ENCODE measurements at regions not wholly inside any gene's neighbourhood (a gene's known extent, or its start where the extent isn't known, plus 50 kb on each side); places are given as distances from the start of the nearest gene placed in this dataset.
"Not testable (repeated sequence)": the region's sequence is repeated elsewhere in the genome, so short reads cannot be mapped to it uniquely, and the experiment has no call there.

DNA sequence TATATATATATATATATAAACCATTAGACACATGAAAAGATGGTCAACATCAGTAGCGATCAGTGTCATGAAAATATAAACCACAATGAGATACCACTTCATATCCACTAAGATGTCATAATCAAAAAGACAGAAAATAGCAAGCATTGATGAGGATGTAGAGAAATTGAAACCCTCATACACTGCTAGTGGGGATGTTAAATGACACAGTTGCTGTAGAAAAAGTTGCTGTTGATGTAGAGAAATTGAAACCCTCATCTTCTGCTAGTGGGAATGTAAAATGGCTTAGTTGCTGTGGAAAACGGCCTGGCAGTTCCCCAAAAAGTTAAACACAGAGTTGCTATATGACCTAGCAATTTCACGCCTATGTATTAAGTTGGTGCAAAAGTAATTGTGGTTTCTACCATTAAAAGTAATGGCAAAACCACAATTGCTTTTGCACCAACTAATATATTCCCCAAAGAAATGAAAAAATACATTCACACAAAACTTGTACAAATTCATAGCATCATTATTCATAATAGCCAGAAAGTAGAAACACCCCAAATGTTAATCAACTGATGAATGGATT, 120.5 kb upstream of the ZWINT start:
- TF ChIP-seq, protein P1, sequence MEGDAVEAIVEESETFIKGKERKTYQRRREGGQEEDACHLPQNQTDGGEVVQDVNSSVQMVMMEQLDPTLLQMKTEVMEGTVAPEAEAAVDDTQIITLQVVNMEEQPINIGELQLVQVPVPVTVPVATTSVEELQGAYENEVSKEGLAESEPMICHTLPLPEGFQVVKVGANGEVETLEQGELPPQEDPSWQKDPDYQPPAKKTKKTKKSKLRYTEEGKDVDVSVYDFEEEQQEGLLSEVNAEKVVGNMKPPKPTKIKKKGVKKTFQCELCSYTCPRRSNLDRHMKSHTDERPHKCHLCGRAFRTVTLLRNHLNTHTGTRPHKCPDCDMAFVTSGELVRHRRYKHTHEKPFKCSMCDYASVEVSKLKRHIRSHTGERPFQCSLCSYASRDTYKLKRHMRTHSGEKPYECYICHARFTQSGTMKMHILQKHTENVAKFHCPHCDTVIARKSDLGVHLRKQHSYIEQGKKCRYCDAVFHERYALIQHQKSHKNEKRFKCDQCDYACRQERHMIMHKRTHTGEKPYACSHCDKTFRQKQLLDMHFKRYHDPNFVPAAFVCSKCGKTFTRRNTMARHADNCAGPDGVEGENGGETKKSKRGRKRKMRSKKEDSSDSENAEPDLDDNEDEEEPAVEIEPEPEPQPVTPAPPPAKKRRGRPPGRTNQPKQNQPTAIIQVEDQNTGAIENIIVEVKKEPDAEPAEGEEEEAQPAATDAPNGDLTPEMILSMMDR (IDR thresholded peaks at IDR 0.05; ENCODE audit: extremely low read depth, missing control alignments), result no peak
- no peak for DNase-seq (ENCODE audit: low spot score)

DNA sequence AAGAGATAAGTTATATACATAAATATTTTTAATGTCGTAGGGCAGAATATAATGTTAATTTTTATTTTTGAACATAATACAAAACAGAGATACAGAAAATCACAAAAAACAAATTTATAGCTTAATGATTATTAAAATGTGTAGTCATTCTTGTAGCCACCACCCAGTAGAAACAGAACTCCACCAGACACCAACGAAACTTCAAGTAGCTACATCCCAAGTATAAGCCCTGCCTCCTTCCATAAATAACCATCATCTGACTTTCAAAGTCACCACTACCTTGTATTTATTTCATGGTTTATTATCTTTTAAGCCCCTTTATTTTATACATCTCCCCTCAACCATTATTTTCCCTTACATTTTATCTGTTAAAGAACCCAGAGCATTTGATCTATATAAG, 111.9 kb upstream of the ZWINT start:
- no peak for DNase-seq (ENCODE audit: low spot score)
- TF ChIP-seq, protein P1 (IDR thresholded peaks at IDR 0.05; ENCODE audit: extremely low read depth, missing control alignments), result no peak

DNA sequence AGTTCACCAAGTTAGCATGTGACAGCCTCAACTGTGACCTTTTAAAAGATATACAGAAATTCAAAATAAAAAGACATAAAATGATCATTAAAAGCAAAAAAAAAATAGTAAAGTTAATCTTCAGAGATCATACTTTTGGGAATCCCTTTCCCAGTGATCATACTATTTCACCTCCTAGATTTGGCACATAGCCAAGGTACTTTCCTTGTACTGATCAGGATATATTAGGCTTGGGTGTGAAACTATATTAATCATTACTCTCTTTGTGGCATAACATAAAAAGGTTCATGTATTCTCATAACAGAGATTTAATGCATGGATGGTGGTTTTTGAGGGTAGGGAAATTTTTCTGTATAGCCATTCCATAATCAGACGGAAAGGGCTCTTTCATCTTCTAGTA, 109.6 kb upstream of the ZWINT start:
- DNase-seq (ENCODE audit: low spot score), result no peak
- TF ChIP-seq, protein P1 (IDR thresholded peaks at IDR 0.05; ENCODE audit: extremely low read depth, missing control alignments), result no peak

DNA sequence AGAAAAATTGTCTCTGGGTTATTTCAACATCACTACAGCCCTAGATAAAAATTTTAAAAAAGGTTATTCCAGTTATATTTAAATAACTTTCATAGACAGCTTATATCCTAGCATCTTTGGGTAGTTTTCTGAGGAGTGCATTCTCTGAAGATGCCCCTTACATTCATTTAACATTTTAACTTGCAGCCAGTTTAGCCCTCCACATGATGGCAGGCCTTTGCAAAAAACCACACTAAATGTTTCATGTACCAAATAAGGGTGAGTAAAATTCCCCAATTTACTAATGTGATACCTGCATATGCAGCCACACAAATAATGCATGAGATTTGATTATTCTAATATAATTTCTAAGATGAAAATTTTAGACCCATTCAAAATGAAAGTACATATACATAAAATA, 108.4 kb upstream of the ZWINT start:
- DNase-seq (ENCODE audit: low spot score), result no peak
- TF ChIP-seq, protein P1 (IDR thresholded peaks at IDR 0.05; ENCODE audit: extremely low read depth, missing control alignments), result no peak

DNA sequence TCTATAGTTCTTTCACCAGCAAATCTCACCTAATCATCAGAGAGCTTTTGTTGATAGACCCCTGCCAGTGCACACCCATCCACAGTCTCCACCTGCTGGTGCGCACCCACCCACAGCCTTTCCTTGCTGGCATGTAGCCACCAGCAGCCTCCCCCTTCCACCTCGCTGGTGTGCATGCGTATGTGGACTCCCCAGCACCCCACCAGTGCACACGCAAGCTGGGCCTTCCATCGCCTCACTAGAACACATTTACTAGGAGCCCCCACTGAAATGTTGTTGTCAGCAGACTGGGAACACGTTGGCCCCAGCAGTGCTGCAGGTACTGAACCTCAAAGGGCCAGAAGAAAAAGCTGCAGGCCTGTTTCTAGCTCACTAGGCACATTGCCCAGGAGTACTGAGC, 104.9 kb upstream of the ZWINT start:
- TF ChIP-seq, protein P1 (IDR thresholded peaks at IDR 0.05; ENCODE audit: extremely low read depth, missing control alignments), result no peak
- no peak for DNase-seq (ENCODE audit: low spot score)

DNA sequence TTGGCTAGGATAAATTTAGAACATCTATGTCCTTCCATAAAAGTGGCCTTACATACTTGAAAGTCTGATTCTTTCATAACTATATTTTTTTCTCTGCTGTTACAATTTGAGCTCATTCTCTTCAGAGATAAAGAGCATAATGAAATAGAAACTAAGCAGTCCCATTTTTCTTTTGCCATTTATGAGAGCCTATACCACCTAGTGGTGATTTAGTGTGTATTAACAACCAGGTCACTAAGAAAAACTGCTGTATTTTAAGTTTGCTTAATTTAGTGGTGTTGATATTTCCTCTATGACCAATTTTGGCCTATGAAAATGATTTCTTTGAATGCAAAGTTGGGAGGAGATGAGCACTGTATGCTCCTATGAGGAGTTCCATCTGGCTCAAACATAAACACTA, 88.7 kb upstream of the ZWINT start:
- DNase-seq (ENCODE audit: low spot score), result no peak
- TF ChIP-seq, protein P1 (IDR thresholded peaks at IDR 0.05; ENCODE audit: extremely low read depth, missing control alignments), result no peak

GRCh38 chr10:56447613-56448012, 86.6 kb upstream of the ZWINT start:
- not testable (repeated sequence) for DNase-seq (ENCODE audit: low spot score)

DNA sequence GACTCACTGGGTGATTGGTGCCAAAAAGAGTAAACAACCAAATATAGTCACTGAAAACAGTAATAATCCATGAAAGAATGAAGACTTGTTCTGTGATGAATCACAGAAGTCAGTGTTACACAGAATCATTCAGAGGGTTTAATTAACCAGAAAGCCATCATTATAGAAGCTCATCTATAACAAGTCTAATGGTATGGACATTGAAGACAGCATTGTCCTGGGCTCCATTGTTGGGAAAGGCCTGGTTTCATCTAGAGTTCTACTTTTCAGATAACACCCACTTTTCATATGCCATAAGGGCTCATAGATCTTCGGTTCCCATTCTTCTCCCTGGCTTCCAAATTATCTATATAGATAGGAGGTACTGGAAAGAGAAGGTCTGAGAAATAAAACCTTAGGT, 80.3 kb upstream of the ZWINT start:
- DNase-seq (ENCODE audit: low spot score), result not testable (repeated sequence)
